Cardiac muscle cell (in vitro differentiated cells and primary cell): ENCODE measurements at regions not wholly inside any gene's neighbourhood (a gene's known extent, or its start where the extent isn't known, plus 50 kb on each side); places are given as distances from the start of the nearest gene placed in this dataset.

Experiments used
- DNase-seq, 2 donors: peaks; one replicate each; pipeline versions ENCODE4 v3.0.0 to v3.0.0-alpha.2; 2010 to 2017; ENCODE audit warnings: low read depth in 1 of 2, low spot score in 1 of 2
- H3K27ac ChIP-seq: fragments of 200-600 bp; sonication (generic); 2 replicates; pipeline ENCODE4 v1.5.1; 2016
- H3K27me3 ChIP-seq: fragments of 200-600 bp; sonication (generic); 2 replicates; pipeline ENCODE4 v1.6.0; 2016; ENCODE audit warnings: control low read depth
- H3K36me3 ChIP-seq: fragments of 200-600 bp; sonication (generic); 2 replicates; pipeline ENCODE4 v1.5.1; 2016; ENCODE audit warnings: control low read depth
- H3K4me1 ChIP-seq: fragments of 200-600 bp; sonication (generic); 2 replicates; pipeline ENCODE4 v1.8.1; 2017; ENCODE audit warnings: low read depth, mild to moderate bottlenecking, mixed run types
- H3K4me3 ChIP-seq: fragments of 200-600 bp; sonication (generic); 2 replicates; pipeline ENCODE4 v1.5.1; 2016; ENCODE audit warnings: mild to moderate bottlenecking
- H3K9me3 ChIP-seq: fragments of 200-600 bp; sonication (generic); 2 replicates; pipeline ENCODE4 v1.5.1; 2017; ENCODE audit warnings: low read depth, mild to moderate bottlenecking, control low read depth
- CTCF ChIP-seq: IDR thresholded peaks from 2 replicates; pipeline ENCODE4 v1.5.1; 2012; ENCODE audit warnings: low read depth, mild to moderate bottlenecking, low read length

- Histone ChIP-seq H3K27ac (no peak overlapping the region), H3K36me3 (no peaks in the 10 kb centered on the region), H3K4me3 (no peak overlapping the region), H3K27me3 (no peaks in the 10 kb centered on the region), H3K9me3 (no peaks in the 10 kb centered on the region), H3K4me1 (no peaks in the 10 kb centered on the region)
- no peak for DNase-seq
- TF ChIP-seq CTCF, result no peak
Measured at GRCh38 chr4:132284910-132285426, 864.1 kb upstream of the PCDH10 start.

GRCh38 chr4:132297346-132297745 is 851.7 kb upstream of the PCDH10 start:
- peak in 1 of 2 donors; percentile 11 for DNase-seq
- H3K36me3 ChIP-seq, result no peaks in the 10 kb centered on the region
- TF ChIP-seq CTCF, result no peak
- H3K4me1 ChIP-seq, result no peaks in the 10 kb centered on the region
- no peak overlapping the region for H3K4me3 ChIP-seq
- no peak overlapping the region for H3K27ac ChIP-seq
- H3K27me3 ChIP-seq, result no peaks in the 10 kb centered on the region
- H3K9me3 ChIP-seq, result no peaks in the 10 kb centered on the region

- H3K4me3 ChIP-seq, result no peak overlapping the region
- H3K27me3 ChIP-seq, result no peaks in the 10 kb centered on the region
- no peaks in the 10 kb centered on the region for H3K9me3 ChIP-seq
- DNase-seq, result no peak
- H3K4me1 ChIP-seq, result no peaks in the 10 kb centered on the region
- TF ChIP-seq CTCF, result no peak
- H3K36me3 ChIP-seq, result no peaks in the 10 kb centered on the region
- H3K27ac ChIP-seq, result no peak overlapping the region
Measured at GRCh38 chr4:132299841-132300240, 849.3 kb upstream of the PCDH10 start.

GRCh38 chr4:132312521-132312920 is 836.6 kb upstream of the PCDH10 start:
- H3K4me3 ChIP-seq, result no peak overlapping the region
- H3K36me3 ChIP-seq, result no peaks in the 10 kb centered on the region
- H3K27ac ChIP-seq, result no peak overlapping the region
- TF ChIP-seq CTCF, result no peak
- H3K4me1 ChIP-seq, result no peaks in the 10 kb centered on the region
- no peaks in the 10 kb centered on the region for H3K27me3 ChIP-seq
- no peak for DNase-seq
- H3K9me3 ChIP-seq, result no peaks in the 10 kb centered on the region

- no peak overlapping the region for H3K27ac ChIP-seq
- DNase-seq, result no peak
- H3K9me3 ChIP-seq, result no peaks in the 10 kb centered on the region
- H3K4me1 ChIP-seq, result no peaks in the 10 kb centered on the region
- no peak overlapping the region for H3K4me3 ChIP-seq
- TF ChIP-seq CTCF, result no peak
- no peaks in the 10 kb centered on the region for H3K27me3 ChIP-seq
- no peaks in the 10 kb centered on the region for H3K36me3 ChIP-seq
Measured at GRCh38 chr4:132313852-132314251, 835.2 kb upstream of the PCDH10 start.

GRCh38 chr4:132316738-132317137 is 832.4 kb upstream of the PCDH10 start:
- TF ChIP-seq CTCF, result no peak
- no peak for DNase-seq
- no peaks in the 10 kb centered on the region for H3K27me3 ChIP-seq
- no peaks in the 10 kb centered on the region for H3K36me3 ChIP-seq
- no peak overlapping the region for H3K27ac ChIP-seq
- H3K4me3 ChIP-seq, result no peak overlapping the region
- H3K9me3 ChIP-seq, result no peaks in the 10 kb centered on the region
- no peaks in the 10 kb centered on the region for H3K4me1 ChIP-seq
